Gastrocnemius medialis (tissue), 4 donors: ENCODE measurements at regions not wholly inside any gene's neighbourhood (a gene's known extent, or its start where the extent isn't known, plus 50 kb on each side); places are given as distances from the start of the nearest gene placed in this dataset.

Source experiments
- CTCF ChIP-seq, 5 experiments: fragments of 450-650 bp in 3 of 5; fragments of 200-600 bp in 2 of 5; sonication (generic) in 2 of 5; IDR thresholded peaks in 4 of 5; conservative IDR thresholded peaks in 1 of 5; 1 replicate in 4 of 5; 2 replicates in 1 of 5; pipeline ENCODE4 v1.5.1; 2016 to 2019; ENCODE audit warnings: antibody characterized with exemption in 5 of 5, mild to moderate bottlenecking in 3 of 5, moderate library complexity in 3 of 5
- POLR2A ChIP-seq, 2 donors: fragments of 450-650 bp; IDR thresholded peaks; one replicate each; pipeline ENCODE4 v1.6.1; 2017; ENCODE audit warnings: antibody characterized with exemption in 2 of 2, mild to moderate bottlenecking in 2 of 2, moderate library complexity in 2 of 2

- TF ChIP-seq CTCF (IDR thresholded peaks at IDR 0.05 in 4 of 5, conservative IDR thresholded peaks at IDR 0.05 in 1 of 5) (no peak), POLR2A (IDR thresholded peaks at IDR 0.05) (no peak)
These were observed 464.3 kb downstream of the EPHA3 start for GRCh38 chr3:89571707-89572106.
